ENCODE measurements at regions not wholly inside any gene's neighbourhood (a gene's known extent, or its start where the extent isn't known, plus 50 kb on each side); places are given as distances from the start of the nearest gene placed in this dataset.

DNA sequence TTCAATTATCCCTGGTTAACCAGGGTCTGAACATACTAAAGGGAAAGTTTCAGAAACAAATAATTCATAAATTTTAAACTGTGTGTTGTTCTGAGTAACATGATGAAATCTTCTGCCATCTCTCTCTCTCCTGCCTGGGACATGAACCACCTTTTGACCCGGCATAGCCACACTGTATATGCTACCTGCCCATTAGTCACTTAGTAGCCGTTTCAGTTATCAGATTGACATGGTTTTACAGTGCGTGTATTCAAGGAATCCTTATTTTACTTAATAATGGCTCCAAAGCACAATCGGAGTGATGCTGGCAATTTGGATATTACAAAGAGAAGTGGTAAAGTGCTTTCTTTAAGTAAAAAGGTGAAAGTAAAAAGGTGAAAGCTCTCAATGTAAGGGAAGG, 227.1 kb upstream of the CCDC179 start:
- Histone ChIP-seq H3K36me3 (replicated peaks; ENCODE audit: insufficient read depth, low read length) (no peaks in the 10 kb centered on the region), H3F3A (ENCODE audit: insufficient read depth, low read length) (no peaks in the 10 kb centered on the region), H3K9me3 (replicated peaks; ENCODE audit: insufficient read depth, low read length) (no peaks in the 10 kb centered on the region), H3K27me3 (replicated peaks; ENCODE audit: insufficient read depth, low read length) (no peaks in the 10 kb centered on the region), H3K4me1 (ENCODE audit: low read length) (no peaks in the 10 kb centered on the region), H3K9me2 (replicated peaks; ENCODE audit: insufficient read depth, low read length) (no peaks in the 10 kb centered on the region), H3K79me2 (ENCODE audit: low read length) (no peaks in the 10 kb centered on the region), H2AFZ (ENCODE audit: low read length) (no peak overlapping the region), H3K27ac (ENCODE audit: low read length) (no peak overlapping the region), H4K20me1 (ENCODE audit: insufficient read depth, low read length) (no peaks in the 10 kb centered on the region), H3K4me3 (ENCODE audit: low read length) (no peak overlapping the region), H3K9ac (ENCODE audit: low read length) (no peak overlapping the region), H3K4me2 (ENCODE audit: low read depth, low read length) (no peak overlapping the region)
- TF ChIP-seq, protein P1, sequence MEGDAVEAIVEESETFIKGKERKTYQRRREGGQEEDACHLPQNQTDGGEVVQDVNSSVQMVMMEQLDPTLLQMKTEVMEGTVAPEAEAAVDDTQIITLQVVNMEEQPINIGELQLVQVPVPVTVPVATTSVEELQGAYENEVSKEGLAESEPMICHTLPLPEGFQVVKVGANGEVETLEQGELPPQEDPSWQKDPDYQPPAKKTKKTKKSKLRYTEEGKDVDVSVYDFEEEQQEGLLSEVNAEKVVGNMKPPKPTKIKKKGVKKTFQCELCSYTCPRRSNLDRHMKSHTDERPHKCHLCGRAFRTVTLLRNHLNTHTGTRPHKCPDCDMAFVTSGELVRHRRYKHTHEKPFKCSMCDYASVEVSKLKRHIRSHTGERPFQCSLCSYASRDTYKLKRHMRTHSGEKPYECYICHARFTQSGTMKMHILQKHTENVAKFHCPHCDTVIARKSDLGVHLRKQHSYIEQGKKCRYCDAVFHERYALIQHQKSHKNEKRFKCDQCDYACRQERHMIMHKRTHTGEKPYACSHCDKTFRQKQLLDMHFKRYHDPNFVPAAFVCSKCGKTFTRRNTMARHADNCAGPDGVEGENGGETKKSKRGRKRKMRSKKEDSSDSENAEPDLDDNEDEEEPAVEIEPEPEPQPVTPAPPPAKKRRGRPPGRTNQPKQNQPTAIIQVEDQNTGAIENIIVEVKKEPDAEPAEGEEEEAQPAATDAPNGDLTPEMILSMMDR (IDR thresholded peaks at IDR 0.05; ENCODE audit: low read length): no peak
- no peak for TF ChIP-seq EZH2 (optimal IDR thresholded peaks at IDR 0.05; ENCODE audit: low read depth, low read length)
- TF ChIP-seq EZH2phosphoT487 (IDR thresholded peaks at IDR 0.05; ENCODE audit: low read length): no peak
- no peak for DNase-seq

DNA sequence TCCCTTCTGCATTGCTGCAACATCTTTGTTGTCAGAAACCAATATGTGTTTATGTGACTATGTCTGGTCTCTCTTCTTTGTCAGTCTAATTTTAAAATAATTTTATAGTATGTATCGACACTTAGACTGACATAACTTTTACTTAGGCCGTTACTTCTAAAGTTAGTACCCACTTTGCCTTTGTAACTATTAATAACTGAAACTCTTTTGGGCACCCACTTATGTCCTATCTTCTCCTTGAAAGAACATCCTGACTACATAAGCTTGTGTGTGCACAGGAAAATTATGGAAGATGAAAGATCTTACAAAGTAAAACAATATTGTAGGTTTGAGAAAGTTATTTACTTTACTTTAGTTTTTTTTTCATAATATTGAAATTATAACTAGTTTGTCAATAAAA, 230.4 kb upstream of the CCDC179 start:
- Histone ChIP-seq H3K9me3 (replicated peaks; ENCODE audit: insufficient read depth, low read length) (no peaks in the 10 kb centered on the region), H3K36me3 (replicated peaks; ENCODE audit: insufficient read depth, low read length) (no peaks in the 10 kb centered on the region), H3K4me3 (ENCODE audit: low read length) (no peak overlapping the region), H3K9me2 (replicated peaks; ENCODE audit: insufficient read depth, low read length) (no peaks in the 10 kb centered on the region), H3K27me3 (replicated peaks; ENCODE audit: insufficient read depth, low read length) (no peaks in the 10 kb centered on the region), H3K4me1 (ENCODE audit: low read length) (no peaks in the 10 kb centered on the region), H3K79me2 (ENCODE audit: low read length) (no peaks in the 10 kb centered on the region), H3F3A (ENCODE audit: insufficient read depth, low read length) (no peaks in the 10 kb centered on the region), H4K20me1 (ENCODE audit: insufficient read depth, low read length) (no peaks in the 10 kb centered on the region), H2AFZ (ENCODE audit: low read length) (no peak overlapping the region), H3K4me2 (ENCODE audit: low read depth, low read length) (no peak overlapping the region), H3K9ac (ENCODE audit: low read length) (no peak overlapping the region), H3K27ac (ENCODE audit: low read length) (no peak overlapping the region)
- TF ChIP-seq, protein P1 (IDR thresholded peaks at IDR 0.05; ENCODE audit: low read length): no peak
- TF ChIP-seq EZH2 (optimal IDR thresholded peaks at IDR 0.05; ENCODE audit: low read depth, low read length): no peak
- TF ChIP-seq EZH2phosphoT487 (IDR thresholded peaks at IDR 0.05; ENCODE audit: low read length): no peak
- DNase-seq: no peak

DNA sequence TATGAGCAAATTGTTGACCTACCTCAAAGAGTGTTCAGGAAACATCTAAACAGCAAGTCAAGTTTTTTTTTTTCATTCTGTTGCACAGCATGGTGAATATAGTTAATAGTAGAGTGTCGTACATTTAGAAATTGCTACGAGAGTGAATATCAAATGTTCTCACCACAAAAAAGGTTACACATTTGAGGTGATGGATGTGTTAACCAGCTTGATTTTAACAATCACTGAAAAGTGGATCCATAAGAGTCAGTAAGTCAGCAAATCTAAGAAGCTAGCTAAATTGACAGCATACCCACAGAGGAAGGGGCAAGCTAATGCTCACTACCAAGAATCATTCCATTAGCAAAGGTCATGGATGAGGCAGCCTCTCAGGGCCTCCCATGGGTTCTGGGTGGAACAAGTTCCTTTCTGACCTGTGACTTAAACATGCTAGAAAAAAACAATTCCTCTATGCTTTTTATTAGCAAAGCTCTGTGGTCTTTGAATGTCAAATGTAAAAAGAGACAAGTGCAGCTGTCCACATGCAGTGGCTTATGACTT, 235.4 kb upstream of the CCDC179 start:
- Histone ChIP-seq H2AFZ (ENCODE audit: low read length) (no peak overlapping the region), H4K20me1 (ENCODE audit: insufficient read depth, low read length) (no peaks in the 10 kb centered on the region), H3K79me2 (ENCODE audit: low read length) (no peaks in the 10 kb centered on the region), H3K4me1 (ENCODE audit: low read length) (no peaks in the 10 kb centered on the region), H3K27me3 (replicated peaks; ENCODE audit: insufficient read depth, low read length) (no peaks in the 10 kb centered on the region), H3K4me2 (ENCODE audit: low read depth, low read length) (no peak overlapping the region), H3F3A (ENCODE audit: insufficient read depth, low read length) (no peaks in the 10 kb centered on the region), H3K9ac (ENCODE audit: low read length) (no peak overlapping the region), H3K9me3 (replicated peaks; ENCODE audit: insufficient read depth, low read length) (no peaks in the 10 kb centered on the region), H3K27ac (ENCODE audit: low read length) (no peak overlapping the region), H3K36me3 (replicated peaks; ENCODE audit: insufficient read depth, low read length) (no peaks in the 10 kb centered on the region), H3K9me2 (replicated peaks; ENCODE audit: insufficient read depth, low read length) (no peaks in the 10 kb centered on the region), H3K4me3 (ENCODE audit: low read length) (no peak overlapping the region)
- no peak for DNase-seq
- no peak for TF ChIP-seq EZH2phosphoT487 (IDR thresholded peaks at IDR 0.05; ENCODE audit: low read length)

DNA sequence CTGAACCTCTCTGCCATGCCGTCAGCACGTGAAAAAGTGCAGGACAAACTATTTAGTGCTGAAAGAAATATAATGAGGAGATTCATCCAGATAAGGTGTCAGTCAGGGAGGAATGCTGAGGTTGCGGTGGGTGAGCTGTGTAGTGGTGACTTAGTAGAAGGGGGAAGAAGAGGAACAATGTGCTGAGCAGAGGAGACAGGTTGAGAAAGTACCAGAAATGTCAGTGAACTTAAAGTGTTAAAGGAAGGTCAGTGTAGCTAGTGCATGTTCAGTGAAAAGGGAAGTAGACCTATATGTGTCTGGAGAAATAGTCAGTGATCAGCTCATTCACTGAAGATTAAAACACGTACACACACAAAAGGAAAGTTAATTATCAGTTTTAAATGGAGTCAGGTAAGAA, 237.6 kb upstream of the CCDC179 start:
- H3K4me3 ChIP-seq (ENCODE audit: low read length): no peak overlapping the region
- 0 out of 2 replicates have a peak overlapping the region, but pooled peaks have one; percentile 3 for H3K4me2 ChIP-seq (ENCODE audit: low read depth, low read length)
- no peaks in the 10 kb centered on the region for H3F3A ChIP-seq (ENCODE audit: insufficient read depth, low read length)
- TF ChIP-seq, protein P1 (IDR thresholded peaks at IDR 0.05; ENCODE audit: low read length): no peak
- TF ChIP-seq EZH2phosphoT487 (IDR thresholded peaks at IDR 0.05; ENCODE audit: low read length) (no peak), EZH2 (optimal IDR thresholded peaks at IDR 0.05; ENCODE audit: low read depth, low read length) (no peak)
- H3K4me1 ChIP-seq (ENCODE audit: low read length): no peaks in the 10 kb centered on the region
- H2AFZ ChIP-seq (ENCODE audit: low read length): peak overlapping the region; percentile 5
- H3K9ac ChIP-seq (ENCODE audit: low read length): no peak overlapping the region
- no peak for DNase-seq
- H3K36me3 ChIP-seq (replicated peaks; ENCODE audit: insufficient read depth, low read length): no peaks in the 10 kb centered on the region
- no peaks in the 10 kb centered on the region for H3K9me2 ChIP-seq (replicated peaks; ENCODE audit: insufficient read depth, low read length)
- H3K9me3 ChIP-seq (replicated peaks; ENCODE audit: insufficient read depth, low read length): no peaks in the 10 kb centered on the region
- no peaks in the 10 kb centered on the region for H4K20me1 ChIP-seq (ENCODE audit: insufficient read depth, low read length)
- peak overlapping the region; percentile 11; the same call in 1 of the 2 replicates for H3K27ac ChIP-seq (ENCODE audit: low read length)
- H3K79me2 ChIP-seq (ENCODE audit: low read length): no peaks in the 10 kb centered on the region
- no peaks in the 10 kb centered on the region for H3K27me3 ChIP-seq (replicated peaks; ENCODE audit: insufficient read depth, low read length)

All from MM.1S (cell line).